ENCODE measurements at regions not wholly inside any gene's neighbourhood (a gene's known extent, or its start where the extent isn't known, plus 50 kb on each side); places are given as distances from the start of the nearest gene placed in this dataset.

GRCh38 chr16:17845031-17845430 is 374.3 kb upstream of the XYLT1 start:
- no peaks in the 10 kb centered on the region for H3K27me3 ChIP-seq
- no peaks in the 10 kb centered on the region for H3K9me3 ChIP-seq
- H3K27ac ChIP-seq: no peak overlapping the region
- H3K4me3 ChIP-seq: no peak overlapping the region
- no peaks in the 10 kb centered on the region for H3K4me1 ChIP-seq (ENCODE audit: insufficient read depth)
- intact Hi-C loops (cut with DNase I): no loop called here
- no peak for DNase-seq
- WGBS, 3 donors: 66 to 68% (median 67%) methylated on average over 10 of the region's 10 CpGs
- TF ChIP-seq EP300 (IDR thresholded peaks at IDR 0.05) (no peak), POLR2A (IDR thresholded peaks at IDR 0.05) (no peak)
- TF ChIP-seq, protein P1, sequence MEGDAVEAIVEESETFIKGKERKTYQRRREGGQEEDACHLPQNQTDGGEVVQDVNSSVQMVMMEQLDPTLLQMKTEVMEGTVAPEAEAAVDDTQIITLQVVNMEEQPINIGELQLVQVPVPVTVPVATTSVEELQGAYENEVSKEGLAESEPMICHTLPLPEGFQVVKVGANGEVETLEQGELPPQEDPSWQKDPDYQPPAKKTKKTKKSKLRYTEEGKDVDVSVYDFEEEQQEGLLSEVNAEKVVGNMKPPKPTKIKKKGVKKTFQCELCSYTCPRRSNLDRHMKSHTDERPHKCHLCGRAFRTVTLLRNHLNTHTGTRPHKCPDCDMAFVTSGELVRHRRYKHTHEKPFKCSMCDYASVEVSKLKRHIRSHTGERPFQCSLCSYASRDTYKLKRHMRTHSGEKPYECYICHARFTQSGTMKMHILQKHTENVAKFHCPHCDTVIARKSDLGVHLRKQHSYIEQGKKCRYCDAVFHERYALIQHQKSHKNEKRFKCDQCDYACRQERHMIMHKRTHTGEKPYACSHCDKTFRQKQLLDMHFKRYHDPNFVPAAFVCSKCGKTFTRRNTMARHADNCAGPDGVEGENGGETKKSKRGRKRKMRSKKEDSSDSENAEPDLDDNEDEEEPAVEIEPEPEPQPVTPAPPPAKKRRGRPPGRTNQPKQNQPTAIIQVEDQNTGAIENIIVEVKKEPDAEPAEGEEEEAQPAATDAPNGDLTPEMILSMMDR (IDR thresholded peaks at IDR 0.05): no peak
- no peaks in the 10 kb centered on the region for H3K36me3 ChIP-seq

DNA sequence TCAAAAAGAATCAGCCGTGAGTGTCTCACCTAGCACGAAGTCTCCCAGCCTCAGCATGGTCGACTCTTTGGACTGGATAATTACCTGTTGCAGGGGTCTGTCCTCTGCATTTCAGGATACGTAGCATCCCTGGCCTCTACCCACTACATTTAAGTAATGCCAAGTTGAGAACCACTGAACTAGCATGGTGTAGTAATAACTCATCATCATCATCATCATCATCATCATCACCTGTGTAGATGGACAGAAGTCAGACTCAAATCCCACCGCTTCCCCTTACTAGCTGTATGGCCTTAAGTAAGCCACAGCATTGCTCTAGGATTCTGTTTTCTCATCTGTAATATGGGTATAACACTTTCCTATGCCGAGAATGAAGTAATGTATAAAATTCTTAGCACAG is 373.1 kb upstream of the XYLT1 start:
- WGBS, 3 donors: 81 to 86% (median 83%) methylated on average over 6 of the region's 6 CpGs
- intact Hi-C loops (cut with DNase I): no loop called here
- no peaks in the 10 kb centered on the region for H3K4me1 ChIP-seq (ENCODE audit: insufficient read depth)

DNA sequence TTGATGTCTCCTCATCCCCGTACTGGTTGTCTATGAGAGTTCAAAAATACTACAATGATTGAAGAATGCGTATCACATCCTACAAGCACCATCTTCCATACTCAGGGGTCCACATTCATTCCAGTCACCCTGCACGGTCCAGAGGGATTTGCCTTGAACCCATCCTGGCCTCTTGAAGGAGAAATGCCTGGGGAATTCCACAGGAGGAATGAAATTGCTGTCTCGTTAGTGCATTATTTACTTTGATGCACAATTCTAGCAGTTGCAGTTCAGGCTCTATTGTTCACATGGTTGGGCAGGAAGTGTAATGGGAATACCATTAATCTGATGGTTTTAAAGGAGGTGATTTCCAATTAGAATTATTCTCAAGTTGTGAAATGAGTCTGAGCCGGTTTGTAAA is 369.1 kb upstream of the XYLT1 start:
- 42 to 50% (median 43%) methylated on average over 5 of the region's 5 CpGs for WGBS, 3 donors
- Histone ChIP-seq H3K27ac (no peak overlapping the region), H3K27me3 (no peaks in the 10 kb centered on the region), H3K36me3 (no peaks in the 10 kb centered on the region), H3K9me3 (no peaks in the 10 kb centered on the region), H3K4me3 (no peak overlapping the region), H3K4me1 (ENCODE audit: insufficient read depth) (no peaks in the 10 kb centered on the region)
- intact Hi-C loops (cut with DNase I): no loop called here
- TF ChIP-seq EP300 (IDR thresholded peaks at IDR 0.05) (no peak), POLR2A (IDR thresholded peaks at IDR 0.05) (no peak)
- TF ChIP-seq, protein P1 (IDR thresholded peaks at IDR 0.05): no peak
- DNase-seq: no peak

More for the DNA sequence above, 373.1 kb upstream of the XYLT1 start:
- no peaks in the 10 kb centered on the region for H3K27me3 ChIP-seq
- DNase-seq: no peak
- H3K36me3 ChIP-seq: no peaks in the 10 kb centered on the region
- H3K4me3 ChIP-seq: no peak overlapping the region
- no peak overlapping the region for H3K27ac ChIP-seq
- TF ChIP-seq, protein P1 (IDR thresholded peaks at IDR 0.05): no peak
- no peak for TF ChIP-seq POLR2A (IDR thresholded peaks at IDR 0.05)
- no peak for TF ChIP-seq EP300 (IDR thresholded peaks at IDR 0.05)
- no peaks in the 10 kb centered on the region for H3K9me3 ChIP-seq

DNA sequence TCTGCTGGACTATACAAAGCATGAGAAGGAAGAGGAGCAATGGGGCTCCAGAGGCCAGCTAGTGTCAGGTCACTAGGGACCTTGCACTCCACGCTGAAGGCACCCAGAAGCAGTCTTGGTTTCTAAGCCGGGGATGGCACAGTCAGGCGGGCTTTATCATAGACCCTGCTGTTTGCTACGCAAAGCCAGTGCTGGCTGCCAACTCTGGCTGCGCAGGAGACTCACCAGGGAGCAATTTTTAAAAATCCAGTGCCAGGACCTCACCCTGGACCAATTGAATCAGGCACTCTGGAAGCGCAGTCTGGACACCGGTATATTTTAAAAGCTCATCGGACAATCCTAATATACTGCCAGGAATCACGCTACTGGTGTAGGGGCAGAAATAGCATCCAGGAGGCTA is 368.5 kb upstream of the XYLT1 start:
- Histone ChIP-seq H3K27ac (no peak overlapping the region), H3K27me3 (no peaks in the 10 kb centered on the region)
- WGBS, 3 donors: 78 to 85% (median 79%) methylated on average over 9 of the region's 9 CpGs

GRCh38 chr16:17836868-17837602 is 366.3 kb upstream of the XYLT1 start:
- TF ChIP-seq, protein P1 (IDR thresholded peaks at IDR 0.05): no peak
- no peak for TF ChIP-seq POLR2A (IDR thresholded peaks at IDR 0.05)
- no peak for TF ChIP-seq EP300 (IDR thresholded peaks at IDR 0.05)
- Histone ChIP-seq H3K4me3 (no peak overlapping the region), H3K27me3 (no peaks in the 10 kb centered on the region), H3K9me3 (no peaks in the 10 kb centered on the region), H3K27ac (no peak overlapping the region), H3K36me3 (no peaks in the 10 kb centered on the region), H3K4me1 (ENCODE audit: insufficient read depth) (no peaks in the 10 kb centered on the region)
- intact Hi-C loops (cut with DNase I): no loop called here
- WGBS, 3 donors: 66 to 74% (median 66%) methylated on average over 12 of the region's 12 CpGs
- no peak for DNase-seq

More for the DNA sequence above, 368.5 kb upstream of the XYLT1 start:
- no peaks in the 10 kb centered on the region for H3K4me1 ChIP-seq (ENCODE audit: insufficient read depth)
- DNase-seq: no peak
- no peak for TF ChIP-seq POLR2A (IDR thresholded peaks at IDR 0.05)
- intact Hi-C loops (cut with DNase I): no loop called here
- no peaks in the 10 kb centered on the region for H3K9me3 ChIP-seq
- H3K4me3 ChIP-seq: no peak overlapping the region
- no peaks in the 10 kb centered on the region for H3K36me3 ChIP-seq

Data from ovary (tissue), 7 donors.